Spleen (tissue), 7 donors: ENCODE measurements at regions not wholly inside any gene's neighbourhood (a gene's known extent, or its start where the extent isn't known, plus 50 kb on each side); places are given as distances from the start of the nearest gene placed in this dataset.

ENCODE experiments used
- CTCF ChIP-seq, 11 experiments: fragments of 200-600 bp in 7 of 11; fragments of 450-650 bp in 4 of 11; sonication (generic) in 4 of 11; IDR thresholded peaks in 8 of 11; conservative IDR thresholded peaks in 3 of 11; 1 replicate in 7 of 11; 2 replicates in 4 of 11; pipeline versions ENCODE4 v1.4.0 to v1.8.0; 2016 to 2021; ENCODE audit warnings: antibody characterized with exemption in 11 of 11, inconsistent platforms in 4 of 11, mild to moderate bottlenecking in 1 of 11
- POLR2AphosphoS5 ChIP-seq, 3 donors: sonication (generic); formaldehyde crosslinking; IDR thresholded peaks; one replicate each; pipeline ENCODE4 v1.5.1; 2017; ENCODE audit warnings: antibody characterized with exemption in 3 of 3
- donor health status: DM: no; HTN: no; CAD: no; lungs with moderate emphysema.
- donor health status: DM: no; HTN: no; CAD: no.
- donor health status: DM: no; HTN: no; CAD: no.

DNA sequence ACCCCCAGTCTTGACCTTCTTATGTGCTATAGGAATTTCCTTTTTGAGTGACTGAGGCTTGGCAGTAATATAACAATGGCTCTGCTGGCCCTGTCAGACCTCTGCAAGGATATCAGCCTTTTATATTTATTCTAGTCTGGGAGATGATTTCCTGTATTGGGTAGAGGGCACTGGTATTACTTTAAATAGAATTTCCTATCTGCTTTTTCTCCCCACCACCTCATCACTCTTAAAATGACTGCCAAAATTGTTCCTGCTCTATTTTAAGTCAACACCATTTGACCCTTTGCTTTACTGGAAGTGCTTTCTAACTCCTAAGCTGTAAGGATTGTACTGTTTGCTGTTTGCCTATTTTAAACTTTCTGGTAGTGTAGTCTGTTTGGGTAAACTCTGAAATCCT lies 658.4 kb upstream of the FSHR start:
- TF ChIP-seq POLR2AphosphoS5 (IDR thresholded peaks at IDR 0.05) (no peak), CTCF (IDR thresholded peaks at IDR 0.05 in 8 of 11, conservative IDR thresholded peaks at IDR 0.05 in 3 of 11) (no peak)
